ENCODE measurements at regions not wholly inside any gene's neighbourhood (a gene's known extent, or its start where the extent isn't known, plus 50 kb on each side); places are given as distances from the start of the nearest gene placed in this dataset.

GRCh38 chr3:40869939-40870338, 329.4 kb upstream of the CTNNB1 start:
- no peak for DNase-seq (ENCODE audit: low spot score)
- TF ChIP-seq CTCF (IDR thresholded peaks at IDR 0.05; ENCODE audit: extremely low read depth, missing control alignments), result peak; percentile 2

- DNase-seq (ENCODE audit: low spot score), result no peak
- TF ChIP-seq CTCF (IDR thresholded peaks at IDR 0.05; ENCODE audit: extremely low read depth, missing control alignments), result no peak
Observed at GRCh38 chr3:40871394-40871793, 327.9 kb upstream of the CTNNB1 start.

DNA sequence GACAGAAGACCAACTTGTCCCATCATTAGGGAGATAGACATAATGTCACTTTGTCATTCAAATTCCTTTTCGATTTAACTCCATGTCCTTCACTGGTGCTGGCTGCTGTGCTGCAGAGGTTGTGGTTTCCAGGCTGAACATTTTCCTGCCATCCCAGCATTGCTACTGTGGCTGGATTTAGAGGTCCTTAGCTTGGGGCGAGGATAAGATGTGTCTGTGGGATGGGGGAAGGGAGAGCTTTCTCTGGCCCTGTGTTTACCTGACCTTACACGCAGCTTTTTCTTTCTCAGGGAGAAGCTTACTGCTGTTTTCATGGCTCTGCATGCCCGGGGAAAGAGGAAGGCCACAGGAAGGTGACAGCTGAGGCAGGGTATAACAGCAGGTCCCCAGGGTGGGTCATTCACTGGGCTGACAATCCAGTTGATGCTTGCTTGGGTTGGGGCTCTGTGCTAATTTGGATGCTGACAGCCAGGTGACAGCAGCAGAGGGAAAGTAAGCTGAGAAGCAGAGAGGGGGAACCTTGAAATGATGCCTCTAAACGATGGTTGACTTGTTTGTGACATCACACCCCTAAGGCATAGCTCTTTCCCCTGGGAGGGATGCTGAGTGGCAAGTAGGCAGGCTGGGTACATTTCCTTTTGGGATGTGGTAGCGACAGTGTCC, 326.9 kb upstream of the CTNNB1 start:
- no peak for TF ChIP-seq CTCF (IDR thresholded peaks at IDR 0.05; ENCODE audit: extremely low read depth, missing control alignments)
- DNase-seq (ENCODE audit: low spot score), result no peak

DNA sequence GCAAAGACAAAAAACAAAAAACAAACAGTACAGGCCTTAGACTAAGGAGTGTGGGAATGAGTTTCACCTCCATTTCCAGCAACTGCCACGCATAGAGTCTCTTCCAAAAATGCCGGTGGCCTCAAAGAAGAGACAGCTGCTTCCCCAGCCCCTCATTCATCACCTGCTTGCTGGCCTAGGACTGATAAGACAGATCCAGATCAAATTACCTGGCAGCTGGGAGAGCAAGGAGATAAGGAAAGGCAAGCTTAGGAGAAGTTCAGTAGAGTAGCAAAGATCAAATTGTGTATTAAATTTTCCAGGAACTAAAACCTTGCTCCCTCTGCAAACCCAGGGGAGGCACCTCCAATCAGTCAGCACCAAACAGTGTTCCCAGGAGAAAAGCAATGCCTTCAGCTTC, 325.8 kb upstream of the CTNNB1 start:
- no peak for TF ChIP-seq CTCF (IDR thresholded peaks at IDR 0.05; ENCODE audit: extremely low read depth, missing control alignments)
- no peak for DNase-seq (ENCODE audit: low spot score)

GRCh38 chr3:40873934-40874699, 325.2 kb upstream of the CTNNB1 start:
- DNase-seq (ENCODE audit: low spot score), result no peak
- no peak for TF ChIP-seq CTCF (IDR thresholded peaks at IDR 0.05; ENCODE audit: extremely low read depth, missing control alignments)

GRCh38 chr3:40875581-40875980, 323.7 kb upstream of the CTNNB1 start:
- no peak for TF ChIP-seq CTCF (IDR thresholded peaks at IDR 0.05; ENCODE audit: extremely low read depth, missing control alignments)
- DNase-seq (ENCODE audit: low spot score), result no peak

- no peak for TF ChIP-seq CTCF (IDR thresholded peaks at IDR 0.05; ENCODE audit: extremely low read depth, missing control alignments)
Observed at GRCh38 chr3:40876009-40876408, 323.3 kb upstream of the CTNNB1 start.

More at GRCh38 chr3:40876009-40876408, 323.3 kb upstream of the CTNNB1 start:
- no peak for DNase-seq (ENCODE audit: low spot score)
